Smooth muscle cell (in vitro differentiated cells): ENCODE measurements at regions not wholly inside any gene's neighbourhood (a gene's known extent, or its start where the extent isn't known, plus 50 kb on each side); places are given as distances from the start of the nearest gene placed in this dataset.

Experiments
- DNase-seq: peaks from one replicate; lab custom pipeline; 2025; ENCODE audit not compliant: unreplicated experiment; lab: John Stamatoyannopoulos, UW
- H2AFZ ChIP-seq: fragments of 200-600 bp; sonication (generic); 2 replicates; pipeline ENCODE4 v1.6.0; 2016; ENCODE audit warnings: antibody characterized with exemption, low read depth, mild to moderate bottlenecking
- H3F3A ChIP-seq: fragments of 200-600 bp; sonication (generic); 2 replicates; pipeline ENCODE4 v1.6.0; 2017; ENCODE audit warnings: antibody characterized with exemption, low read depth
- H3K27ac ChIP-seq: fragments of 200-600 bp; sonication (generic); 2 replicates; pipeline ENCODE4 v1.5.1; 2016; ENCODE audit warnings: low read depth, mild to moderate bottlenecking
- H3K27me3 ChIP-seq: fragments of 200-600 bp; sonication (generic); 2 replicates; pipeline ENCODE4 v1.6.1; 2016; ENCODE audit warnings: low read depth, mild to moderate bottlenecking
- H3K36me3 ChIP-seq: fragments of 200-600 bp; sonication (generic); 2 replicates; pipeline ENCODE4 v1.5.1; 2016; ENCODE audit warnings: low read depth
- H3K4me1 ChIP-seq: fragments of 200-600 bp; sonication (generic); 2 replicates; pipeline ENCODE4 v1.5.1; 2016; ENCODE audit warnings: low read depth
- H3K4me2 ChIP-seq: fragments of 200-600 bp; sonication (generic); 2 replicates; pipeline ENCODE4 v1.6.0; 2016; ENCODE audit warnings: mild to moderate bottlenecking
- H3K4me3 ChIP-seq: fragments of 200-600 bp; sonication (generic); 2 replicates; pipeline ENCODE4 v1.5.1; 2016; ENCODE audit warnings: mild to moderate bottlenecking
- H3K79me2 ChIP-seq: fragments of 200-600 bp; sonication (generic); 2 replicates; pipeline ENCODE4 v1.6.0; 2016; ENCODE audit warnings: low read depth, mild to moderate bottlenecking
- H3K9ac ChIP-seq: fragments of 200-600 bp; sonication (generic); 2 replicates; pipeline ENCODE4 v1.6.0; 2016; ENCODE audit warnings: low read depth
- H3K9me3 ChIP-seq: fragments of 200-600 bp; sonication (generic); replicated peaks from 2 replicates; pipeline ENCODE4 v1.5.1; 2016; ENCODE audit warnings: low read depth
- H4K20me1 ChIP-seq: fragments of 200-600 bp; sonication (generic); 2 replicates; pipeline ENCODE4 v1.6.0; 2016; ENCODE audit warnings: low read depth
- WGBS: methylation state at CpG from one replicate; pipeline ENCODE4 v1.1.7; 2016; ENCODE audit warnings: low lambda C conversion rate; 5-methylcytosine and 5-hydroxymethylcytosine counted together
- TF ChIP-seq, protein P1 (sequence below): fragments of 200-600 bp; sonication (generic); IDR thresholded peaks from 2 replicates; pipeline ENCODE4 v1.5.1; 2017; ENCODE audit warnings: borderline replicate concordance, mild to moderate bottlenecking, antibody characterized with exemption; ENCODE audit not compliant: insufficient read depth, poor library complexity, severe bottlenecking

GRCh38 chr1:228839656-228840055 is 104.4 kb downstream of the RHOU start:
- DNase-seq = no peak
- Histone ChIP-seq H3K9me3 (no peaks in the 10 kb centered on the region), H3K4me2 (no peak overlapping the region), H3K4me3 (no peak overlapping the region), H3K9ac (no peak overlapping the region), H3K36me3 (no peaks in the 10 kb centered on the region), H3K27ac (no peak overlapping the region), H3K4me1 (peaks cover 10% of the 10 kb centered on the region), H3K27me3 (no peaks in the 10 kb centered on the region), H3K79me2 (no peaks in the 10 kb centered on the region), H4K20me1 (no peaks in the 10 kb centered on the region), H3F3A (no peaks in the 10 kb centered on the region), H2AFZ (no peak overlapping the region)
- 85% methylated on average over 6 of the region's 6 CpGs for WGBS
- TF ChIP-seq, protein P1, sequence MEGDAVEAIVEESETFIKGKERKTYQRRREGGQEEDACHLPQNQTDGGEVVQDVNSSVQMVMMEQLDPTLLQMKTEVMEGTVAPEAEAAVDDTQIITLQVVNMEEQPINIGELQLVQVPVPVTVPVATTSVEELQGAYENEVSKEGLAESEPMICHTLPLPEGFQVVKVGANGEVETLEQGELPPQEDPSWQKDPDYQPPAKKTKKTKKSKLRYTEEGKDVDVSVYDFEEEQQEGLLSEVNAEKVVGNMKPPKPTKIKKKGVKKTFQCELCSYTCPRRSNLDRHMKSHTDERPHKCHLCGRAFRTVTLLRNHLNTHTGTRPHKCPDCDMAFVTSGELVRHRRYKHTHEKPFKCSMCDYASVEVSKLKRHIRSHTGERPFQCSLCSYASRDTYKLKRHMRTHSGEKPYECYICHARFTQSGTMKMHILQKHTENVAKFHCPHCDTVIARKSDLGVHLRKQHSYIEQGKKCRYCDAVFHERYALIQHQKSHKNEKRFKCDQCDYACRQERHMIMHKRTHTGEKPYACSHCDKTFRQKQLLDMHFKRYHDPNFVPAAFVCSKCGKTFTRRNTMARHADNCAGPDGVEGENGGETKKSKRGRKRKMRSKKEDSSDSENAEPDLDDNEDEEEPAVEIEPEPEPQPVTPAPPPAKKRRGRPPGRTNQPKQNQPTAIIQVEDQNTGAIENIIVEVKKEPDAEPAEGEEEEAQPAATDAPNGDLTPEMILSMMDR = no peak

GRCh38 chr1:228841632-228842031 is 106.4 kb downstream of the RHOU start:
- Histone ChIP-seq H3K4me3 (no peak overlapping the region), H3K4me1 (peaks cover 6% of the 10 kb centered on the region), H4K20me1 (no peaks in the 10 kb centered on the region), H3F3A (no peaks in the 10 kb centered on the region), H3K9me3 (no peaks in the 10 kb centered on the region), H3K4me2 (peak overlapping the region; percentile 1), H3K27me3 (no peaks in the 10 kb centered on the region), H3K79me2 (no peaks in the 10 kb centered on the region), H2AFZ (no peak overlapping the region), H3K9ac (peak overlapping the region; percentile 83), H3K36me3 (no peaks in the 10 kb centered on the region), H3K27ac (peak overlapping the region; percentile 93)
- no peak for DNase-seq
- TF ChIP-seq, protein P1 = no peak
- WGBS = 65% methylated on average over 4 of the region's 4 CpGs

DNA sequence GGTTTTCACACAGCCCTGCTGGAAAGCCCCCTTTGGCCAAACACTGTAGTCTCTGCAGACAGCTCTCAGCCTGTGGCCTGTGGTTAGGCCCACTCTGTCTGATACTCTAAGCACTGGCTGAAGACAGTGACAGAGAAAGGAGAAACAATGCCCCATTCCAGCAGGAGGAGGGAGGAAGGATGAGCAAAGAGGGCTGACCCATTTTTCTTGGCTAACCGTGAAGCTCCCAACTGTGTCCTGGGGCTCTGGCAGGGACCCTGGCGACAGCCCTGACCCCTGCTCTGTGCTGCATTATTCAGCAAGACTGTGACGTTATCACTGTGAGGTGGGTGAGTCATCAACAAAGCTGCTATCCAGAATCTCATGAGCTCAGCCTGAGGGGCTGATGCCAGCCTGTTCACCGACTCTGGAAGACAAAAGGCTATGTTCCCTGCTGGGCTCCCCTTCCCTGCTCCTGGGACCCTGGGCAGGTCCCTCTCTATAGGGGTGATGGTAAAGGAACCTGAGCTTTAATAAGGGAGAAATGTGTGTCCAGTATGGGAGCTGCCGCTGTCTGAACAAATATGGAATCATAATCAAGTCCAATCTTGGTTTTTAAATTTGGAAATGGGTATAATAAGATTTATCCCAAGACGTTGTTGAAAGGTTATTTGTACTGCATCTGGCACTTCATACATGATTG is 107.0 kb downstream of the RHOU start:
- Histone ChIP-seq H3K36me3 (no peaks in the 10 kb centered on the region), H3K4me3 (no peak overlapping the region), H3K9ac (peak overlapping the region; percentile 83), H3K9me3 (no peaks in the 10 kb centered on the region), H4K20me1 (no peaks in the 10 kb centered on the region), H3K27ac (peak overlapping the region; percentile 93), H3F3A (no peaks in the 10 kb centered on the region), H3K4me1 (no peaks in the 10 kb centered on the region), H3K27me3 (no peaks in the 10 kb centered on the region), H3K79me2 (no peaks in the 10 kb centered on the region), H2AFZ (peak overlapping the region; percentile 23), H3K4me2 (peak overlapping the region; percentile 1)
- TF ChIP-seq, protein P1 = no peak
- WGBS = 30% methylated on average over 6 of the region's 6 CpGs
- no peak for DNase-seq

DNA sequence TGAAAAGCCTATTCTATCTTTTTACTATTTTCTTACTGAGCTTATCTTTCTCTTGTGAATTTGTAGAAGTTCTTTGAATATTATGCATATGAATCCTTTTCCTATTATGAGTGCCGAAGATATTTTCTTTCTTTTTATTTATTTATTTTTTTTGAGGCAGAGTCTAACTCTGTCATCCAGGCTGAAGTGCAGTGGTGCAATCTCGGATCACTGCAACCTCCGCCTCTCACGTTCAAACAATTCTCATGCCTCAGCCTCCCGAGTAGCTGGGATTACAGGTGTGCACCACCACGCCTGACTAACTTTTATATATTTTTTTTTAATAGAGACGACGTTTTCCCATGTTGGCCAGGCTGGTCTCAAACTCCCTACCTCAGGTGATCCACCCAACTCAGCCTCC is 109.8 kb downstream of the RHOU start:
- Histone ChIP-seq H3K27me3 (no peaks in the 10 kb centered on the region), H3K4me2 (no peak overlapping the region), H3K9me3 (no peaks in the 10 kb centered on the region), H3K4me3 (no peak overlapping the region), H4K20me1 (no peaks in the 10 kb centered on the region), H3K9ac (no peak overlapping the region), H2AFZ (no peak overlapping the region), H3F3A (peaks cover 7% of the 10 kb centered on the region), H3K4me1 (peaks cover 14% of the 10 kb centered on the region), H3K36me3 (no peaks in the 10 kb centered on the region), H3K27ac (no peak overlapping the region), H3K79me2 (no peaks in the 10 kb centered on the region)
- TF ChIP-seq, protein P1 = no peak
- no peak for DNase-seq
- WGBS = 95% methylated on average over 8 of the region's 8 CpGs
